HCT116 (cell line): ENCODE measurements at regions not wholly inside any gene's neighbourhood (a gene's known extent, or its start where the extent isn't known, plus 50 kb on each side); places are given as distances from the start of the nearest gene placed in this dataset.

Experiments used
- ATAC-seq: fragments of 200-7000 bp; cut with Tn5 transposase; 2 replicates; pipeline ENCODE4 v1.9.1; 2020; ENCODE audit warnings: mild to moderate bottlenecking, moderate library complexity
- BruUV-seq: library from RNA; stranded (reverse); fragments of 400-500 nt; replicated peaks from 2 replicates; lab custom pipeline; 2021; lab: Mats Ljungman, UMichigan
- CTCF ChIA-PET: fragments of 300-600 bp; sonication (Branson Sonifier 250); formaldehyde crosslinking; loops from one replicate; lab custom pipeline; 2021; ENCODE audit warnings: antibody characterized with exemption; lab: Charles Lee
- POLR2A ChIA-PET: fragments of 300-600, 350-600 bp; sonication (Branson Sonifier 250); formaldehyde crosslinking; loops from one replicate; lab custom pipeline; 2021; ENCODE audit warnings: antibody characterized with exemption; lab: Charles Lee
- RAD21 ChIA-PET, 2 experiments: fragments of 300-600 bp; sonication (Branson Sonifier 250); formaldehyde crosslinking; loops; one replicate each; lab custom pipeline; 2023; ENCODE audit warnings: low total read pairs in 2 of 2; ENCODE audit not compliant: uncharacterized antibody in 2 of 2, unreplicated experiment in 2 of 2, low non-redundant PET in 1 of 2; lab: Charles Lee
- DNase-seq: peaks from one replicate; pipeline ENCODE4 v3.0.0-alpha.2; 2010; ENCODE audit warnings: low read depth, low spot score
- H2AFZ ChIP-seq: fragments of 200-600 bp; shearing (Covaris generic), sonication (generic); 2 replicates; pipeline ENCODE4 v1.6.1; 2017; ENCODE audit warnings: low read depth, mixed run types, mixed read lengths, antibody characterized with exemption, low read length; ENCODE audit not compliant: poor library complexity, severe bottlenecking
- H3K27ac ChIP-seq: 2 replicates; pipeline ENCODE4 v1.5.1; 2012; ENCODE audit warnings: low read depth, low read length
- H3K27me3 ChIP-seq: fragments of 200-600 bp; sonication (generic); 2 replicates; pipeline ENCODE4 v1.6.1; 2016; ENCODE audit warnings: mixed run types, low read length, mixed read lengths; ENCODE audit not compliant: insufficient read depth
- H3K36me3 ChIP-seq, 2 experiments: fragments of 200-500 bp in 1 of 2; fragments of 200-600 bp in 1 of 2; sonication (Bioruptor generic) in 1 of 2; sonication (generic) in 1 of 2; 2 replicates each; pipeline versions ENCODE4 v1.5.1 to v1.6.1; 2014 to 2016; ENCODE audit warnings: low read length in 2 of 2, inconsistent platforms in 1 of 2, mixed read lengths in 1 of 2, mixed run types in 1 of 2; ENCODE audit not compliant: insufficient read depth in 2 of 2, control insufficient read depth in 1 of 2
- H3K4me1 ChIP-seq, 2 experiments: fragments of 200-600 bp in 1 of 2; sonication (generic) in 1 of 2; 2 replicates each; pipeline versions ENCODE4 v1.5.1 to v1.6.1; 2012 to 2017; ENCODE audit warnings: low read length in 2 of 2, inconsistent platforms in 1 of 2, mild to moderate bottlenecking in 1 of 2, mixed read lengths in 1 of 2, mixed run types in 1 of 2, moderate library complexity in 1 of 2; ENCODE audit not compliant: insufficient read depth in 2 of 2, control insufficient read depth in 1 of 2
- H3K4me2 ChIP-seq: fragments of 200-600 bp; sonication (generic); 2 replicates; pipeline ENCODE4 v1.6.1; 2017; ENCODE audit warnings: mixed run types, low read length, mixed read lengths
- H3K4me3 ChIP-seq, 2 experiments: fragments of 200-600 bp in 1 of 2; sonication (generic) in 1 of 2; replicated peaks in 1 of 2; 2 replicates each; pipeline ENCODE4 v1.5.1; 2011 to 2016; ENCODE audit warnings: low read length in 2 of 2, control low read depth in 1 of 2, low read depth in 1 of 2, mild to moderate bottlenecking in 1 of 2, mixed read lengths in 1 of 2, mixed run types in 1 of 2
- H3K79me2 ChIP-seq: fragments of 200-600 bp; sonication (generic); 2 replicates; pipeline ENCODE4 v1.6.1; 2017; ENCODE audit warnings: mild to moderate bottlenecking, mixed run types, low read length, moderate library complexity, mixed read lengths; ENCODE audit not compliant: insufficient read depth
- H3K9ac ChIP-seq: fragments of 200-600 bp; sonication (generic); 2 replicates; pipeline ENCODE4 v1.6.1; 2016; ENCODE audit warnings: low read length, mixed read lengths
- H3K9me2 ChIP-seq: fragments of 200-600 bp; sonication (generic), shearing (Covaris generic); 2 replicates; pipeline ENCODE4 v1.6.1; 2017; ENCODE audit warnings: mixed run types, mild to moderate bottlenecking, moderate library complexity; ENCODE audit not compliant: insufficient read depth
- H3K9me3 ChIP-seq, 2 experiments: fragments of 200-500 bp in 1 of 2; fragments of 200-600 bp in 1 of 2; sonication (Bioruptor generic) in 1 of 2; sonication (generic) in 1 of 2; 2 replicates each; pipeline ENCODE4 v1.6.1; 2014 to 2017; ENCODE audit warnings: low read length in 2 of 2, mixed read lengths in 2 of 2, inconsistent platforms in 1 of 2, low read depth in 1 of 2, mild to moderate bottlenecking in 1 of 2, mixed run types in 1 of 2, moderate library complexity in 1 of 2; ENCODE audit not compliant: control insufficient read depth in 1 of 2, insufficient read depth in 1 of 2
- H4K20me1 ChIP-seq: fragments of 200-600 bp; sonication (generic), shearing (Covaris generic); 2 replicates; pipeline ENCODE4 v1.6.1; 2017; ENCODE audit warnings: mixed run types, mild to moderate bottlenecking, moderate library complexity; ENCODE audit not compliant: insufficient read depth
- ATF3 ChIP-seq: IDR thresholded peaks from 2 replicates; pipeline ENCODE4 v1.6.1; 2012
- EGR1 ChIP-seq: IDR thresholded peaks from 2 replicates; pipeline ENCODE4 v1.6.1; 2012; ENCODE audit warnings: low read depth
- EZH2 ChIP-seq: fragments of 200-600 bp; sonication (generic); IDR thresholded peaks from 2 replicates; pipeline ENCODE4 v1.6.1; 2017; ENCODE audit warnings: antibody characterized with exemption, mixed run types
- MAX ChIP-seq: IDR thresholded peaks from 2 replicates; pipeline ENCODE4 v1.6.1; 2012
- POLR2A ChIP-seq: IDR thresholded peaks from 2 replicates; pipeline ENCODE4 v1.7.0; 2011; ENCODE audit warnings: borderline replicate concordance; ENCODE audit not compliant: insufficient read depth, insufficient read length; ENCODE audit errors: extremely low read depth
- RAD21 ChIP-seq: IDR thresholded peaks from 2 replicates; pipeline ENCODE4 v1.6.1; 2012; ENCODE audit warnings: low read depth, mild to moderate bottlenecking
- SP1 ChIP-seq: IDR thresholded peaks from 2 replicates; pipeline ENCODE4 v1.6.1; 2012; ENCODE audit warnings: low read depth
- SRF ChIP-seq: IDR thresholded peaks from 2 replicates; pipeline ENCODE4 v1.6.1; 2012; ENCODE audit warnings: low read depth
- YY1 ChIP-seq: IDR thresholded peaks from 2 replicates; pipeline ENCODE4 v1.6.1; 2011; ENCODE audit warnings: low read length, low read depth, moderate library complexity, mild to moderate bottlenecking; ENCODE audit not compliant: insufficient replicate concordance; ENCODE audit errors: extremely low read depth
- ZFX ChIP-seq: fragments of 450-650 bp; IDR thresholded peaks from 2 replicates; pipeline ENCODE4 v1.6.1; 2017
- ZNF274 ChIP-seq: fragments of 200-500 bp; sonication (Bioruptor generic); IDR thresholded peaks from 2 replicates; pipeline ENCODE4 v1.6.1; 2014; ENCODE audit warnings: mild to moderate bottlenecking, low read depth, low read length, inconsistent platforms
- intact Hi-C: fragments of 100-400 bp; cut with micrococcal nuclease; formaldehyde crosslinking; loops from 2 replicates; pipeline ENCODE4 v1.10.0; 2022
- TF ChIP-seq, protein P1 (sequence below): IDR thresholded peaks from 2 replicates; pipeline ENCODE4 v1.6.1; 2012; ENCODE audit warnings: low read depth
- TF ChIP-seq, protein P2 (sequence below): IDR thresholded peaks from 2 replicates; pipeline ENCODE4 v1.6.1; 2011; ENCODE audit warnings: mild to moderate bottlenecking, low read length, moderate library complexity; ENCODE audit not compliant: insufficient replicate concordance; ENCODE audit errors: extremely low read depth

GRCh38 chr3:35393901-35394799 lies 245.2 kb upstream of the ARPP21 start:
- no peak overlapping the region for H3K9ac ChIP-seq
- no peaks in the 10 kb centered on the region for H3K79me2 ChIP-seq
- DNase-seq: no peak
- ChIA-PET RAD21 (no interaction called here), POLR2A (no interaction called here), CTCF (no interaction called here)
- H3K4me2 ChIP-seq: no peak overlapping the region
- no peaks in the 10 kb centered on the region for H4K20me1 ChIP-seq
- H3K4me3 ChIP-seq: no peak overlapping the region
- peaks cover 0 to 12% of the 10 kb centered on the region in 2 experiments; a peak in 2 of 4 replicates for H3K9me3 ChIP-seq
- no peak for TF ChIP-seq RAD21
- no peak for TF ChIP-seq EZH2
- no peak for TF ChIP-seq ZNF274
- TF ChIP-seq, protein P1, sequence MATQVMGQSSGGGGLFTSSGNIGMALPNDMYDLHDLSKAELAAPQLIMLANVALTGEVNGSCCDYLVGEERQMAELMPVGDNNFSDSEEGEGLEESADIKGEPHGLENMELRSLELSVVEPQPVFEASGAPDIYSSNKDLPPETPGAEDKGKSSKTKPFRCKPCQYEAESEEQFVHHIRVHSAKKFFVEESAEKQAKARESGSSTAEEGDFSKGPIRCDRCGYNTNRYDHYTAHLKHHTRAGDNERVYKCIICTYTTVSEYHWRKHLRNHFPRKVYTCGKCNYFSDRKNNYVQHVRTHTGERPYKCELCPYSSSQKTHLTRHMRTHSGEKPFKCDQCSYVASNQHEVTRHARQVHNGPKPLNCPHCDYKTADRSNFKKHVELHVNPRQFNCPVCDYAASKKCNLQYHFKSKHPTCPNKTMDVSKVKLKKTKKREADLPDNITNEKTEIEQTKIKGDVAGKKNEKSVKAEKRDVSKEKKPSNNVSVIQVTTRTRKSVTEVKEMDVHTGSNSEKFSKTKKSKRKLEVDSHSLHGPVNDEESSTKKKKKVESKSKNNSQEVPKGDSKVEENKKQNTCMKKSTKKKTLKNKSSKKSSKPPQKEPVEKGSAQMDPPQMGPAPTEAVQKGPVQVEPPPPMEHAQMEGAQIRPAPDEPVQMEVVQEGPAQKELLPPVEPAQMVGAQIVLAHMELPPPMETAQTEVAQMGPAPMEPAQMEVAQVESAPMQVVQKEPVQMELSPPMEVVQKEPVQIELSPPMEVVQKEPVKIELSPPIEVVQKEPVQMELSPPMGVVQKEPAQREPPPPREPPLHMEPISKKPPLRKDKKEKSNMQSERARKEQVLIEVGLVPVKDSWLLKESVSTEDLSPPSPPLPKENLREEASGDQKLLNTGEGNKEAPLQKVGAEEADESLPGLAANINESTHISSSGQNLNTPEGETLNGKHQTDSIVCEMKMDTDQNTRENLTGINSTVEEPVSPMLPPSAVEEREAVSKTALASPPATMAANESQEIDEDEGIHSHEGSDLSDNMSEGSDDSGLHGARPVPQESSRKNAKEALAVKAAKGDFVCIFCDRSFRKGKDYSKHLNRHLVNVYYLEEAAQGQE: no peak
- no peak for TF ChIP-seq ZFX
- TF ChIP-seq MAX: no peak
- no peak for TF ChIP-seq SRF
- no peak for TF ChIP-seq SP1
- no peak for TF ChIP-seq POLR2A
- no peak for TF ChIP-seq YY1
- TF ChIP-seq, protein P2, sequence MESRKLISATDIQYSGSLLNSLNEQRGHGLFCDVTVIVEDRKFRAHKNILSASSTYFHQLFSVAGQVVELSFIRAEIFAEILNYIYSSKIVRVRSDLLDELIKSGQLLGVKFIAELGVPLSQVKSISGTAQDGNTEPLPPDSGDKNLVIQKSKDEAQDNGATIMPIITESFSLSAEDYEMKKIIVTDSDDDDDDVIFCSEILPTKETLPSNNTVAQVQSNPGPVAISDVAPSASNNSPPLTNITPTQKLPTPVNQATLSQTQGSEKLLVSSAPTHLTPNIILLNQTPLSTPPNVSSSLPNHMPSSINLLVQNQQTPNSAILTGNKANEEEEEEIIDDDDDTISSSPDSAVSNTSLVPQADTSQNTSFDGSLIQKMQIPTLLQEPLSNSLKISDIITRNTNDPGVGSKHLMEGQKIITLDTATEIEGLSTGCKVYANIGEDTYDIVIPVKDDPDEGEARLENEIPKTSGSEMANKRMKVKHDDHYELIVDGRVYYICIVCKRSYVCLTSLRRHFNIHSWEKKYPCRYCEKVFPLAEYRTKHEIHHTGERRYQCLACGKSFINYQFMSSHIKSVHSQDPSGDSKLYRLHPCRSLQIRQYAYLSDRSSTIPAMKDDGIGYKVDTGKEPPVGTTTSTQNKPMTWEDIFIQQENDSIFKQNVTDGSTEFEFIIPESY: no peak
- TF ChIP-seq EGR1: no peak
- TF ChIP-seq ATF3: no peak
- no peaks in the 10 kb centered on the region for H3K4me1 ChIP-seq
- BruUV-seq: no TSS peak
- intact Hi-C loops: no loop called here
- no peaks in the 10 kb centered on the region for H3K36me3 ChIP-seq
- no peaks in the 10 kb centered on the region for H3K9me2 ChIP-seq
- no peak for ATAC-seq
- H3K27me3 ChIP-seq: no peaks in the 10 kb centered on the region
- no peak overlapping the region for H2AFZ ChIP-seq
- no peak overlapping the region for H3K27ac ChIP-seq
